Memory B cell (primary cell): ENCODE measurements at regions not wholly inside any gene's neighbourhood (a gene's known extent, or its start where the extent isn't known, plus 50 kb on each side); places are given as distances from the start of the nearest gene placed in this dataset.
"Not testable (repeated sequence)": the region's sequence is repeated elsewhere in the genome, so short reads cannot be mapped to it uniquely, and the experiment has no call there.

Experiments
- ATAC-seq: fragments of 150-1000 bp; cut with Tn5 transposase; 2 replicates; pipeline ENCODE4 v1.10.0; 2021; ENCODE audit warnings: low read depth, mild to moderate bottlenecking, moderate library complexity
- DNase-seq, 2 donors: peaks; one replicate each; pipeline ENCODE4 v3.0.0; 2022; ENCODE audit warnings: low spot score in 2 of 2
- H3K27ac Mint-ChIP-seq: one replicate; pipeline ENCODE4 v1.8.0; 2022; ENCODE audit warnings: mild to moderate bottlenecking, moderate library complexity, mixed read lengths
- H3K27me3 Mint-ChIP-seq: one replicate; pipeline ENCODE4 v1.8.0; 2022; ENCODE audit warnings: mixed read lengths
- H3K36me3 Mint-ChIP-seq: one replicate; pipeline ENCODE4 v1.8.0; 2022; ENCODE audit warnings: mild to moderate bottlenecking, mixed read lengths
- H3K4me1 Mint-ChIP-seq: one replicate; pipeline ENCODE4 v1.8.0; 2022; ENCODE audit warnings: mixed read lengths
- H3K4me3 Mint-ChIP-seq: one replicate; pipeline ENCODE4 v1.8.0; 2022; ENCODE audit warnings: mild to moderate bottlenecking, moderate library complexity, mixed read lengths
- H3K9me3 Mint-ChIP-seq: one replicate; pipeline ENCODE4 v1.8.0; 2022; ENCODE audit warnings: mixed read lengths

DNA sequence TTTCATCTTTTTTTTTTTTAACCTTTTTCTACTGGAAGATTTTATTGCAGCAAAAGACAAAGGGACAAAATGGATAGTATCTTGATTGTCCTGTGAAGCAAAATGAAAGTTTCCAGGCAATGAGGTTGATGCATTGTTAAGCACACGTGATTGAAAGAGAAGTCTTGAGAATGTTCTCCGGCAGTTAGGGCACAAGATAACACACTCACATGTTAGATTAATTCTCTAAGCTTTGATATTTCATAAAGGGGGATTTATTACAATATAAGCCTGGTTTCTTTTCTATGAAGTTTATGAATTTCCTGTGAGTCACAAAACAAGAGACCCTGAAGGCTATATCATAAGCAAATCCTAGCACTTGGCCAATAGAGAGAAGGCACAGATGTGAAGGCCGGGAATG, 93.4 kb upstream of the ARMC3 start:
- DNase-seq (no peak), ATAC-seq (no peak)
- Mint-ChIP-seq H3K27me3 (no peaks in the 10 kb centered on the region), H3K36me3 (peaks cover 2% of the 10 kb centered on the region), H3K9me3 (peaks cover 2% of the 10 kb centered on the region), H3K4me1 (peaks cover 2% of the 10 kb centered on the region), H3K27ac (no peak overlapping the region), H3K4me3 (no peak overlapping the region)

DNA sequence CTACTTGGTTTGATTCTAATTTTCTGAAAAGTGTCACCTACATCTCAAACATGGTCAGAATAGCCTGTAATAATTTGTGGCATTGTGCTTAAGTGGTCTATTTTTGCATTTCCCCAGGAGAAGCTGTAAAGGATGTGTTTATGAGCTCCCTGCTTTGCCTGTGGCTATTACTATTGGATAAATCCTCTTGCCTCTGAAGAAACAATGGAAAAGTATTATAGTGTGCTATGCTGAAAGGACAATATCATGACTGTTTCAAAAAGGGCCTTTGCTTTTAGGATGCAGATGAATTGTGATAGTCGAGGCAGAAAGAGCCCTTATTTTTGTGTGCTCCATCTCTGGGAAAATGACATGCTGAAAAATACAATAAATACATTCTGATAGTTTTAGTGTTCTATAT, 94.1 kb upstream of the ARMC3 start:
- peaks cover 2% of the 10 kb centered on the region for H3K4me1 Mint-ChIP-seq
- peaks cover 2% of the 10 kb centered on the region for H3K36me3 Mint-ChIP-seq
- no peak for DNase-seq
- no peaks in the 10 kb centered on the region for H3K27me3 Mint-ChIP-seq
- no peak overlapping the region for H3K4me3 Mint-ChIP-seq
- peaks cover 2% of the 10 kb centered on the region for H3K9me3 Mint-ChIP-seq
- H3K27ac Mint-ChIP-seq, result no peak overlapping the region
- ATAC-seq, result no peak

DNA sequence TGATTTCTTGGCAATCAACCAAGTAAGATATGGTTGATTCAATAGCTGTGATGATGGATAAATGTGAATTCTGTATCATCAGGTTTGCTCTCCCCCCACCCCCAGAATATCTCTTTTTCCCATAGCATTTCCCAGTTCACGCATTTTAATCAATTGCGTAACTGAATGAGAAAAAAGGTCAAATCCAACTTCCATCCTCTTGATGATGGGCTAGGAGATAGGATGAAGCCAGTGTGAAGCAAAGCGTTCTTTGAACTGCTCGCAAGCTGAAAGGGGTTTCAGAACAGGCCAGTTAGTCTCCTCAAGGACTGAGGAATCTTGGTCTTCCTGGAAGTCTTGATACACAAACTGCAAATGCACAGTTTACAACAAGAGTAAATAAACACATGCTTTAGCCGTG, 94.5 kb upstream of the ARMC3 start:
- peaks cover 2% of the 10 kb centered on the region for H3K36me3 Mint-ChIP-seq
- peaks cover 2% of the 10 kb centered on the region for H3K4me1 Mint-ChIP-seq
- no peak for ATAC-seq
- H3K9me3 Mint-ChIP-seq, result peaks cover 2% of the 10 kb centered on the region
- no peak overlapping the region for H3K4me3 Mint-ChIP-seq
- no peak overlapping the region for H3K27ac Mint-ChIP-seq
- DNase-seq, result no peak
- H3K27me3 Mint-ChIP-seq, result no peaks in the 10 kb centered on the region

DNA sequence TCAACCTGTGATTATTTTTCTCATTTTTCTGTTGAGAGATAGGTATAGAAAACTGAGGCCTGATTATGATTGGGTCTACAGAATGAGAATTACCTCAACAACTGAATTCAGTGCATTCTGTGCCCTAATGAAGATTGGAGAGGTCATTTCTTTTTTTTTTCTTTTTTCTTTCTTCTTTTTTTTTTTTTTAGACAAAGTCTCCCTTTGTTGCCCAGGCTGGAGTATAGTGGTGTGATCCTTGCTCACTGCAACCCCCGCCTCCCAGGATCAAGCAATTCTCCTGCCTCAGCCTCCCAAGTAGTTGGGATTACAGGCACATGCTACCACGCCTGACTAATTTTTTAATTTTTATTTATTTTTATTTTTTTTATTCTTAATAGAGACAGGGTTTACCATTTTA, 95.0 kb upstream of the ARMC3 start:
- no peak overlapping the region for H3K4me3 Mint-ChIP-seq
- H3K36me3 Mint-ChIP-seq, result peaks cover under 1% of the 10 kb centered on the region
- no peak for DNase-seq
- peaks cover under 1% of the 10 kb centered on the region for H3K9me3 Mint-ChIP-seq
- no peak for ATAC-seq
- peaks cover under 1% of the 10 kb centered on the region for H3K4me1 Mint-ChIP-seq
- no peaks in the 10 kb centered on the region for H3K27me3 Mint-ChIP-seq
- H3K27ac Mint-ChIP-seq, result no peak overlapping the region

DNA sequence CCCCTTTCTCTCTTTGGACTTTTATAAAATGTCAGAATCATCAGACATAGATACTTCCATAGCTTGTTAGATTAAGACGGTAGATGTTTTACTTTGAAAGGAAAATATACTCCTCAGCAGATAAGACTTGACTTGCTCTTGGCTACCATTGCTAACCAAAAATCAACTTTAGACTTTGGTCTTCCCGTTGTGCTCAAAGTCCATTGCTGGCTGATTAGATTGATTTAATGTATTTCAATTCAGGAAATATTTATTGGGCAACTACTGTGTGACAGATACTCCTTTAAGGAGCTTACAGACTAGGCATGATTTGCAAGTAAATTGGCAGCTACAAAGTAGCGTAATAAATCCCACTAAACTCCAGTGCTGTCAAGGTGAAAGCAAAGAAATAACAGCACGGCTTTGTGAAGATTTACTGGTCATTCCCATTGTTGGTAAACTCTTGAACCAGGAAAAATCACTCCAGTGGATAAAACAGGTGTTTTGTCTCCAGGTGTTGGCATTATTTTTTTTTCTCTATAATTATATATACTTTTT, 95.7 kb upstream of the ARMC3 start:
- no peaks in the 10 kb centered on the region for H3K4me1 Mint-ChIP-seq
- no peaks in the 10 kb centered on the region for H3K9me3 Mint-ChIP-seq
- no peaks in the 10 kb centered on the region for H3K36me3 Mint-ChIP-seq
- DNase-seq, result no peak
- ATAC-seq, result no peak
- no peak overlapping the region for H3K4me3 Mint-ChIP-seq
- H3K27ac Mint-ChIP-seq, result no peak overlapping the region
- no peaks in the 10 kb centered on the region for H3K27me3 Mint-ChIP-seq

DNA sequence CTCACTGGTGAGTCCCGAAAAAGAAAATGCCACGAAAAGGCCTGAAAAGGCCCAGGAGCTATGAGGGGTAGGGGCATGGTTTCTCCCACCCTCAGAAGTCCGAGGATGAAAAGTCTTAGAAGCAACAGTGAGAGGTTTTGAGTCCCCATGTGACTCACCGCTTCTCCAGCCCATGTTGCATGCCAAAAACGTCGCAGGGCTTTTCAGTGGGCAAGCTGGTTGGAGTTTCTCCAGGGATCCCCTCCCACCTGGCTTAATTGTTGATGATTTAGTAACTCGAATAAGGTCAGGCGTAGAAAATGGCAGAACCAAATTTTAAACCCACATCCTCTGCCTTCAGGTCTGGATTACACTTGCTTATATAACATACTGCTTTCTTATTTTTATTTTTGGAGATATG, 96.3 kb upstream of the ARMC3 start:
- ATAC-seq (no peak), DNase-seq (no peak)
- Mint-ChIP-seq H3K9me3 (no peaks in the 10 kb centered on the region), H3K27me3 (no peaks in the 10 kb centered on the region), H3K4me3 (no peak overlapping the region), H3K27ac (no peak overlapping the region), H3K36me3 (no peaks in the 10 kb centered on the region), H3K4me1 (no peaks in the 10 kb centered on the region)

DNA sequence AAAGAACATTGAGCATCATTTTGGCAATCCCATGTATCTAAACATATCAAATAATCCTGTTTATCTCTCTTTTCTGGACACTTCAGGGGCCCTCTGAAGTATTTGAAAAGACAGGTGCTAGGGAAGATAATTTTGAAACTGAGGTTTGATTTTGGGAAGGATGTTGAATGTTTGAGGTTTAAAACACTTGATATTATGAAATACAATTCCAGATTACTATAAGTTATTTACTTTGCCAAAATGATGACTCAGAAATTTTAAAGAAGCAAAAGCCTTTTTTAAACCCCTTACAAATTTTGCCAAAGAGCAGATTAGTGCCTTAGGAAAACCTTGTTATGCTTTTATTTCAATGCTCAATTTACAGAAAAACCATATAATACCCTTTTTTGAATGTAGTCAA, 99.1 kb upstream of the ARMC3 start:
- H3K9me3 Mint-ChIP-seq, DNase-seq, H3K27ac Mint-ChIP-seq, H3K36me3 Mint-ChIP-seq, ATAC-seq, H3K27me3 Mint-ChIP-seq, H3K4me3 Mint-ChIP-seq, H3K4me1 Mint-ChIP-seq: not testable (repeated sequence)

DNA sequence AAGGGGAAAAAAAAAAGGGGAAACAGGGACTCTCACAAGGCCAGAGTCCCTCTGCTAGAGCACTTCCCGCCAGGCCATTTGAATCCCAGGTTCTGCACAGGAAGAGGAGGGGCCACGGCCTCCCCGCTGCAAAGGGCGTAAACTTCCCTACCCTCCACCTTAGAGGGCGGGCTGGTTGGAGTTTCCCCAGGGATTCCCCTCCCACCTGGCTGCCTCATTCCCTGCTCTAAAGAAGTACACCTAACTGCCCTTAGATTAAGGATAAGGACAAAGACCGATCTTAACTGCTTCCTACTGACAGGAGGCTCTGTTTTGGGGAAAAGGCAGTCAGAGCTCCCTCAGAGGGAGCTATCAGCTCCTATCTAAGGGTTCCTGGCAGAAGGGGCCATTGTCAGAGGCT, 102.0 kb upstream of the ARMC3 start:
- ATAC-seq, result no peak
- no peak overlapping the region for H3K27ac Mint-ChIP-seq
- no peaks in the 10 kb centered on the region for H3K9me3 Mint-ChIP-seq
- no peaks in the 10 kb centered on the region for H3K36me3 Mint-ChIP-seq
- no peak overlapping the region for H3K4me3 Mint-ChIP-seq
- DNase-seq, result no peak
- H3K4me1 Mint-ChIP-seq, result no peaks in the 10 kb centered on the region
- peaks cover 2% of the 10 kb centered on the region for H3K27me3 Mint-ChIP-seq

DNA sequence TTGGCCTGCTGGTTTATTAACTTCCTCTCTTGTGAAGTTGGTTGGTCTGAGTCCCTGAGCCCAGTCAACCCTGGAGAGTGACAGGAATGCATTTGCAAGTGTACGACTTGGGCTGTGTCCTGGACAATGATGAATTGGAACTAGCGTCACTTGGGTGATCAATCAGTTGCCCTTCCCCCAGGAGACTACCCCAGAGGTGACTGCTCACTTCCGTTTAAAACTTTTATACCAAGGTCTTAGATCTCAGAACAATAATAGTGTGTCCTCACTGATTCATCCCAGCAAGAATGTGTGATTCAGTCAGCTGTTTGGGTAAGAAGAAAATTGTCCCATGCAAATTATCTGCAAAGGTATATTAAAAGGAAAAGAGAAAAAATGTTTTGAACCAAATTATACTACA, 102.9 kb upstream of the ARMC3 start:
- Mint-ChIP-seq H3K27me3 (peaks cover 2% of the 10 kb centered on the region), H3K9me3 (no peaks in the 10 kb centered on the region), H3K27ac (no peak overlapping the region), H3K4me1 (no peaks in the 10 kb centered on the region), H3K4me3 (no peak overlapping the region), H3K36me3 (no peaks in the 10 kb centered on the region)
- ATAC-seq (no peak), DNase-seq (no peak)

DNA sequence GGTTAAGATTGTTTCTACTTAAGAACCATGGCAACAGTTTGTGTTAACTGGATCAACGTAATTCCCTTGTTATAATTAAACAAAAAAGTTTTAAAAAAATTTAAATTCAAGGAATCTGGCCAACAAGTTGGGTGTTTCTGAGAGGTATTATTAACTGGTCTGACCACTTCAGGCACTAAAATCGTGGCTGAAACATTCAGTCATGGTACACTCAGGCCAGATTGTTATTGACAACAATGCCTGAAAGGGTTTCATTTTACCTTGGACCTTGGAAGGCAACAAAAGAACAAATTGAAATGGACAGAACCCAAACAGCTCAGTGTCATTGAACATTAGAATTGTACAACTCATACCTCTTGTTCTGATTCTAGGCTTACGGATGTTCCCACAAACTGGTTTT, 103.3 kb upstream of the ARMC3 start:
- Mint-ChIP-seq H3K4me1 (no peaks in the 10 kb centered on the region), H3K4me3 (no peak overlapping the region), H3K27ac (no peak overlapping the region), H3K9me3 (no peaks in the 10 kb centered on the region), H3K27me3 (peaks cover 2% of the 10 kb centered on the region), H3K36me3 (no peaks in the 10 kb centered on the region)
- DNase-seq (no peak), ATAC-seq (no peak)

DNA sequence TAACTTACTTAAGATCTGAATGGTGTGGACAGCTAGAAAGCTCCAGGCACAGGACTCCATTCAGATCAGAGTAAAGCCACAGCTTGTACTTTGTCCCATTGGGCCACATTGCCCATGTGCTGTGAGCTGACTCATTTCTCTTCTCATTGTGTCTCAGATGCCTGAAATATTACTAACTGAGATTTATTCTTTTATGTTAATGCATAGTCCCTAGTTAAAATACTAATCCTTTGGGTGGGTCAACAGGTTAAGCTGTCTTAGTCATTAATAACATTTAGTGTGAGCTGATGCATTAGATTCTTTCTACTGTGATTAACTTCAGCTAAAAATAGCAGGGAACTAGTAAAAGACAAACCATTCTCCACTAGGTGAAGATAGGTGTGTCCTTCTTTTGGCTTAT, 104.7 kb upstream of the ARMC3 start:
- Mint-ChIP-seq H3K27ac (no peak overlapping the region), H3K9me3 (no peaks in the 10 kb centered on the region), H3K36me3 (no peaks in the 10 kb centered on the region), H3K27me3 (peaks cover 2% of the 10 kb centered on the region), H3K4me3 (no peak overlapping the region), H3K4me1 (no peaks in the 10 kb centered on the region)
- ATAC-seq, result no peak
- DNase-seq, result no peak

DNA sequence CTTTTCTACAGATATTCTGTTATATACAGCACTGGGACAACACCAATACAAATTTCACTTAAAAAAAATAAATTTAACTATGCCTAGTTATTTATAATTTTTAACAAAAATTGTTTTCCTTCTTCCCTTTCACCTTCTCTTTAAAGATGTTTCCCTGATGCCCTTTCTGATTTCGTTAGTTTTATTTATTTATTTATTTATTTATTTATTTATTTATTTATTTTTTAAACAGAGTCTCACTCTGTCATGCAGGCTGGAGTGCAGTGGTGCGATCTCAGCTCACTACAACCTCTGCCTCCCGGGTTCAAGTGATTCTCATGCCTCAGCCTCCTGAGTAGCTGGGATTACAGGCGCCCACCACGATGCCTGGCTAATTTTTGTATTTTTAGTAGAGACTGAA, 105.9 kb upstream of the ARMC3 start:
- H3K4me1 Mint-ChIP-seq, H3K27me3 Mint-ChIP-seq, H3K27ac Mint-ChIP-seq, H3K36me3 Mint-ChIP-seq, H3K9me3 Mint-ChIP-seq, ATAC-seq, H3K4me3 Mint-ChIP-seq, DNase-seq: not testable (repeated sequence)

DNA sequence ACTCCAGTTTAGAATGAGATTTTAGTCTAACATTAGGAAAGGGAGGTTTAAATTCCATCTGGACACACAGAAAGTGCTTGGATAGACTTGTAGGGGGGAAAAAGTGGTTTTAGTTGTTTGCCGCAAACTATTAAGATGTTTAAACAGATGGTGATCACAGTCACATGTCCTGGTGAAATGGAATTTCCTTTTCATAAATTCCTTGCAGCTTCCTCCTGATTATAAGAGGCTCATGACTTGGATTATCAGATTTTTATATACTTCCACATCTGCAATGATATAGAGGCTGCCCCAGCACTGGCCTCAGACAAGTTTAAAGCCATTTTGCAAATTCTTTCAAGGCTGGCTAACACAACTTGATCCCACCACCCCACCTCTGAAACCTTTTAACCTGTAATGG, 106.4 kb upstream of the ARMC3 start:
- DNase-seq (no peak), ATAC-seq (no peak)
- Mint-ChIP-seq H3K4me3 (no peak overlapping the region), H3K27ac (no peak overlapping the region), H3K27me3 (peaks cover 2% of the 10 kb centered on the region), H3K4me1 (no peaks in the 10 kb centered on the region), H3K9me3 (no peaks in the 10 kb centered on the region), H3K36me3 (no peaks in the 10 kb centered on the region)

DNA sequence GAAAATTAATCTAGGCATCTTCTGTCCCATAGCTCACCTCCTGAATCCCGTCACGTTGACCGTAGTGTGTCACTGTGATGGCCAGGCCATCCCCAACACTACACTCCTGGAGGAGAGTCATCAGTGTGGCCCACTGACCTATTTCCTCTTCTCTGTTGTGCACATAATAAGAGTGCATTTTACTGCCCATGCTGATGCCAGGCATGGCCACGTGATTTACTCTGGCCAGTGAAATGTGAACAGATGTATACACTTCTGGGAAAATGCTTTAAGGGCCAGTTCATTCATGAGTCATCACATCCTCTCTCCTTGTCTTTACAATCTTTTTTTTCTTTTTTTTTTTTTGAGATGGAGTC, 101.9 kb upstream of the PIP4K2A start:
- no peaks in the 10 kb centered on the region for H3K27me3 Mint-ChIP-seq
- DNase-seq (no peak), ATAC-seq (no peak)
- H3K9me3 Mint-ChIP-seq, result no peaks in the 10 kb centered on the region
- no peak overlapping the region for H3K27ac Mint-ChIP-seq
- H3K4me1 Mint-ChIP-seq, result peaks cover 2% of the 10 kb centered on the region
- H3K4me3 Mint-ChIP-seq, result no peak overlapping the region
- no peaks in the 10 kb centered on the region for H3K36me3 Mint-ChIP-seq

DNA sequence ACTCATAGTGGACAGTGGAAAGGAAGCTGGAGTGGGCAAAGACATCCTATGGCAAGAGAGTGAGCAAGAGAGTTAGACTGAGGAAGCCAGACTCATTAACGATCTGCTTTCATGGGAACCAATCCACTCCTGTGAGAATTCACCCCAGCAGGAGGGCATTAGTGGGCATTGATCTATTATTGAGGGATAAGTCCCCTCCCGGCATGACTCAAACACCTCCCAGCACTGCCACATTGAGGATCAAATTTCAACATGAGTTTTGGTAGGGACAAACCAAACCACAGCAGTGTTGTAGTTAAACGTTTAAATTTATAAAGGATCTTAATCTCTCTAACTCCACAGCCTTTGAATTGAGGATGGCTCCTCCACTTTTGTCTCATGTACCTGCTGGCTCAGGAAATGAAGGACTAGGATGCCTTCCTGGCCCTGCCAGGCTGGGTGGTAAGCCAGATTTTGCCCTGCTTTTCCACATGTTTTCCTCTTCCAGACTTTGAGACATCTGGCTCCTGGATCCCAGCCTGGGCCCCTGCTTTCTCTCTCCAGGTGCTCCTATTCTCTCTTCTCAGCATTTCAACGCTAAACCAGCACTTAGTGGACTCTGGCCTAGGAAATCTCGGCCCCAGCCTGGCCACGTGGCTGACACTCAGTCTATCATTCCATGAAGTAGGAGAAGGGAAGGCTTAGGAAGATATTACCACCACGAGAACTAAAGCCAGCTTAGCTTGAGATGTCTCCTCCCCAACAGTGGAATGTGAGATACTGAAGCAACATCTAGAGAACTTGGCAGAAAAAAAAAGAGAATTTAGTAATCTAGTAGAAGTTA, 96.5 kb upstream of the PIP4K2A start:
- peaks cover 2% of the 10 kb centered on the region for H3K9me3 Mint-ChIP-seq
- H3K27ac Mint-ChIP-seq, result no peak overlapping the region
- H3K4me1 Mint-ChIP-seq, result peaks cover 2% of the 10 kb centered on the region
- DNase-seq (no peak), ATAC-seq (no peak)
- no peak overlapping the region for H3K4me3 Mint-ChIP-seq
- H3K27me3 Mint-ChIP-seq, result no peaks in the 10 kb centered on the region
- peaks cover 2% of the 10 kb centered on the region for H3K36me3 Mint-ChIP-seq
